ENCODE measurements at regions not wholly inside any gene's neighbourhood (a gene's known extent, or its start where the extent isn't known, plus 50 kb on each side); places are given as distances from the start of the nearest gene placed in this dataset.

- Histone ChIP-seq H3K4me3 (no peak overlapping the region), H3K4me1 (no peaks in the 10 kb centered on the region), H3K27ac (no peak overlapping the region), H3K9me3 (no peaks in the 10 kb centered on the region), H3K27me3 (no peaks in the 10 kb centered on the region), H3K36me3 (no peaks in the 10 kb centered on the region), H3K9ac (ENCODE audit: low read depth in 2 of 2, low read length in 2 of 2) (no peak overlapping the region)
- no peak for TF ChIP-seq CTCF (IDR thresholded peaks at IDR 0.05)
- intact Hi-C loops (cut with DNase I): no loop called here
- no peak for DNase-seq
Measured at GRCh38 chr2:207321514-207321913, 155.8 kb upstream of the KLF7 start.

GRCh38 chr2:207324001-207324400, 158.3 kb upstream of the KLF7 start:
- DNase-seq: no peak
- Histone ChIP-seq H3K27me3 (no peaks in the 10 kb centered on the region), H3K9me3 (no peaks in the 10 kb centered on the region), H3K9ac (ENCODE audit: low read depth in 2 of 2, low read length in 2 of 2) (no peak overlapping the region), H3K4me1 (no peaks in the 10 kb centered on the region), H3K36me3 (no peaks in the 10 kb centered on the region), H3K27ac (no peak overlapping the region), H3K4me3 (no peak overlapping the region)
- intact Hi-C loops (cut with DNase I): no loop called here
- TF ChIP-seq CTCF (IDR thresholded peaks at IDR 0.05): no peak

- intact Hi-C loops (cut with DNase I): no loop called here
- no peaks in the 10 kb centered on the region for H3K36me3 ChIP-seq
Measured at GRCh38 chr2:207327513-207327912, 161.8 kb upstream of the KLF7 start.

GRCh38 chr2:207328944-207329386, 163.2 kb upstream of the KLF7 start:
- no peak overlapping the region for H3K9ac ChIP-seq (ENCODE audit: low read depth in 2 of 2, low read length in 2 of 2)
- no peaks in the 10 kb centered on the region for H3K4me1 ChIP-seq
- H3K27ac ChIP-seq: no peak overlapping the region
- H3K36me3 ChIP-seq: no peaks in the 10 kb centered on the region
- intact Hi-C loops (cut with DNase I): no loop called here
- no peak for DNase-seq
- H3K4me3 ChIP-seq: no peak overlapping the region
- TF ChIP-seq CTCF (IDR thresholded peaks at IDR 0.05): no peak
- no peaks in the 10 kb centered on the region for H3K9me3 ChIP-seq
- no peaks in the 10 kb centered on the region for H3K27me3 ChIP-seq

More at GRCh38 chr2:207327513-207327912, 161.8 kb upstream of the KLF7 start:
- Histone ChIP-seq H3K4me3 (no peak overlapping the region), H3K9me3 (no peaks in the 10 kb centered on the region), H3K9ac (ENCODE audit: low read depth in 2 of 2, low read length in 2 of 2) (no peak overlapping the region), H3K27me3 (no peaks in the 10 kb centered on the region), H3K27ac (no peak overlapping the region), H3K4me1 (no peaks in the 10 kb centered on the region)
- TF ChIP-seq CTCF (IDR thresholded peaks at IDR 0.05): no peak
- DNase-seq: no peak

- intact Hi-C loops (cut with DNase I): no loop called here
- Histone ChIP-seq H3K9ac (ENCODE audit: low read depth in 2 of 2, low read length in 2 of 2) (no peak overlapping the region), H3K27ac (no peak overlapping the region), H3K9me3 (no peaks in the 10 kb centered on the region), H3K4me3 (no peak overlapping the region), H3K27me3 (no peaks in the 10 kb centered on the region), H3K36me3 (no peaks in the 10 kb centered on the region), H3K4me1 (no peaks in the 10 kb centered on the region)
- DNase-seq: no peak
- no peak for TF ChIP-seq CTCF (IDR thresholded peaks at IDR 0.05)
Measured at GRCh38 chr2:207330912-207331311, 165.2 kb upstream of the KLF7 start.

GRCh38 chr2:207331674-207332073, 165.9 kb upstream of the KLF7 start:
- no peaks in the 10 kb centered on the region for H3K27me3 ChIP-seq
- TF ChIP-seq CTCF (IDR thresholded peaks at IDR 0.05): no peak
- no peak for DNase-seq
- H3K36me3 ChIP-seq: no peaks in the 10 kb centered on the region
- H3K27ac ChIP-seq: no peak overlapping the region
- no peaks in the 10 kb centered on the region for H3K4me1 ChIP-seq
- no peak overlapping the region for H3K4me3 ChIP-seq
- intact Hi-C loops (cut with DNase I): no loop called here
- H3K9me3 ChIP-seq: no peaks in the 10 kb centered on the region
- H3K9ac ChIP-seq (ENCODE audit: low read depth in 2 of 2, low read length in 2 of 2): no peak overlapping the region
